ENCODE measurements at regions not wholly inside any gene's neighbourhood (a gene's known extent, or its start where the extent isn't known, plus 50 kb on each side); places are given as distances from the start of the nearest gene placed in this dataset.

- TF ChIP-seq, protein P1, sequence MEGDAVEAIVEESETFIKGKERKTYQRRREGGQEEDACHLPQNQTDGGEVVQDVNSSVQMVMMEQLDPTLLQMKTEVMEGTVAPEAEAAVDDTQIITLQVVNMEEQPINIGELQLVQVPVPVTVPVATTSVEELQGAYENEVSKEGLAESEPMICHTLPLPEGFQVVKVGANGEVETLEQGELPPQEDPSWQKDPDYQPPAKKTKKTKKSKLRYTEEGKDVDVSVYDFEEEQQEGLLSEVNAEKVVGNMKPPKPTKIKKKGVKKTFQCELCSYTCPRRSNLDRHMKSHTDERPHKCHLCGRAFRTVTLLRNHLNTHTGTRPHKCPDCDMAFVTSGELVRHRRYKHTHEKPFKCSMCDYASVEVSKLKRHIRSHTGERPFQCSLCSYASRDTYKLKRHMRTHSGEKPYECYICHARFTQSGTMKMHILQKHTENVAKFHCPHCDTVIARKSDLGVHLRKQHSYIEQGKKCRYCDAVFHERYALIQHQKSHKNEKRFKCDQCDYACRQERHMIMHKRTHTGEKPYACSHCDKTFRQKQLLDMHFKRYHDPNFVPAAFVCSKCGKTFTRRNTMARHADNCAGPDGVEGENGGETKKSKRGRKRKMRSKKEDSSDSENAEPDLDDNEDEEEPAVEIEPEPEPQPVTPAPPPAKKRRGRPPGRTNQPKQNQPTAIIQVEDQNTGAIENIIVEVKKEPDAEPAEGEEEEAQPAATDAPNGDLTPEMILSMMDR (IDR thresholded peaks at IDR 0.05; ENCODE audit: low read depth, low read length), result no peak
- TF ChIP-seq POLR2A (IDR thresholded peaks at IDR 0.05; ENCODE audit: extremely low read depth, insufficient read length), result no peak
- no peak for TF ChIP-seq MAX (IDR thresholded peaks at IDR 0.05; ENCODE audit: low read depth, low read length)
- no peak for TF ChIP-seq MYC (IDR thresholded peaks at IDR 0.05; ENCODE audit: low read depth, low read length)
Observed at GRCh38 chr18:31218671-31219383, 56.2 kb upstream of the DSC1 start.
